Adrenal gland (tissue), 9 donors: ENCODE measurements at regions not wholly inside any gene's neighbourhood (a gene's known extent, or its start where the extent isn't known, plus 50 kb on each side); places are given as distances from the start of the nearest gene placed in this dataset.

ENCODE experiments used
- DNase-seq, 7 donors: peaks; one replicate each; pipeline ENCODE4 v3.0.0-alpha.2; 2019 to 2020
- H3K27ac ChIP-seq, 5 donors: fragments of 200-600 bp; sonication (generic) in 4 of 5; 1 replicate in 3 of 5; 2 replicates in 2 of 5; pipeline versions ENCODE4 v1.5.1 to v1.8.0; 2016 to 2020; ENCODE audit warnings: mild to moderate bottlenecking in 1 of 5
- H3K27me3 ChIP-seq: fragments of 200-600 bp; 2 replicates; pipeline ENCODE4 v1.8.0; 2021
- H3K36me3 ChIP-seq, 2 donors: fragments of 200-600 bp; replicated peaks in 1 of 2; 1 replicate in 1 of 2; 2 replicates in 1 of 2; pipeline versions ENCODE4 v1.5.1 to v1.8.0; 2018 to 2022
- H3K4me1 ChIP-seq, 2 donors: fragments of 200-600 bp; replicated peaks in 1 of 2; 1 replicate in 1 of 2; 2 replicates in 1 of 2; pipeline versions ENCODE4 v1.5.1 to v1.8.0; 2018 to 2021
- H3K4me3 ChIP-seq, 4 donors: fragments of 200-600 bp; sonication (generic) in 3 of 4; one replicate each; pipeline ENCODE4 v1.5.1; 2016 to 2018
- H3K9me3 ChIP-seq, 3 donors: fragments of 200-600 bp; sonication (generic) in 1 of 3; replicated peaks in 1 of 3; 1 replicate in 2 of 3; 2 replicates in 1 of 3; pipeline versions ENCODE4 v1.5.1 to v1.8.0; 2016 to 2021
- CTCF ChIP-seq, 6 experiments: fragments of 450-650 bp in 4 of 6; fragments of 200-600 bp in 2 of 6; sonication (generic) in 1 of 6; IDR thresholded peaks; 1 replicate in 5 of 6; 2 replicates in 1 of 6; pipeline versions ENCODE4 v1.5.1 to v1.8.0; 2016 to 2021; ENCODE audit warnings: antibody characterized with exemption in 6 of 6, mild to moderate bottlenecking in 2 of 6, moderate library complexity in 1 of 6
- POLR2A ChIP-seq, 2 donors: fragments of 450-650 bp; IDR thresholded peaks; one replicate each; pipeline ENCODE4 v1.6.1; 2017; ENCODE audit warnings: antibody characterized with exemption in 2 of 2, mild to moderate bottlenecking in 2 of 2, moderate library complexity in 1 of 2
- WGBS, 4 donors: extraction: QIAGEN DNeasy Blood & Tissue Kit in 2 of 4; methylation state at CpG; one replicate each; pipeline versions ENCODE4 v1.1.5 to v1.1.7; 2013 to 2017; 5-methylcytosine and 5-hydroxymethylcytosine counted together
- intact Hi-C, 2 donors: fragments of 100-400 bp; cut with DNase I; formaldehyde crosslinking; loops; one replicate each; pipeline versions ENCODE4 v1.14.1 to v1.15.0; 2022 to 2023
- donor health status: healthy with polysubstance abuse.
- donor health status: Bipolar disorder and iron deficiency.
- donor health status: DM: yes; HTN: yes; CAD: no.
- donor health status: DM: no; HTN: no; CAD: no.
- donor health status: DM: no; HTN: no; CAD: no.

- no peaks in the 10 kb centered on the region for H3K9me3 ChIP-seq
- no peak overlapping the region for H3K4me3 ChIP-seq
- DNase-seq, result no peak
- intact Hi-C loops, result no loop called here
- H3K36me3 ChIP-seq, result no peaks in the 10 kb centered on the region
- no peaks in the 10 kb centered on the region for H3K4me1 ChIP-seq
- H3K27me3 ChIP-seq, result no peaks in the 10 kb centered on the region
- H3K27ac ChIP-seq, result no peak overlapping the region
- TF ChIP-seq CTCF (IDR thresholded peaks at IDR 0.05) (no peak), POLR2A (IDR thresholded peaks at IDR 0.05) (no peak)
- 49 to 79% (median 70%) methylated on average over 2 to 3 of the region's 3 CpGs for WGBS, 4 donors
These were observed 158.5 kb upstream of the PBDC1 start for GRCh38 chrX:76014321-76014720.

GRCh38 chrX:76026292-76026691 lies 146.6 kb upstream of the PBDC1 start:
- no peak overlapping the region for H3K27ac ChIP-seq
- 80 to 93% (median 86%) methylated on average over 1 to 7 of the region's 7 CpGs; no CpG with 5 or more reads in 1 of the 4 donors for WGBS, 4 donors
- no peak for TF ChIP-seq POLR2A (IDR thresholded peaks at IDR 0.05)
- TF ChIP-seq CTCF (IDR thresholded peaks at IDR 0.05), result no peak
- H3K36me3 ChIP-seq, result no peaks in the 10 kb centered on the region
- DNase-seq, result no peak
- no peaks in the 10 kb centered on the region for H3K27me3 ChIP-seq
- H3K4me1 ChIP-seq, result no peaks in the 10 kb centered on the region
- no peaks in the 10 kb centered on the region for H3K9me3 ChIP-seq
- H3K4me3 ChIP-seq, result no peak overlapping the region
- intact Hi-C loops, result no loop called here

GRCh38 chrX:76026751-76027150 lies 146.1 kb upstream of the PBDC1 start:
- no peak overlapping the region for H3K4me3 ChIP-seq
- WGBS, 4 donors, result 91 to 98% (median 93%) methylated on average over 3 of the region's 3 CpGs
- H3K36me3 ChIP-seq, result no peaks in the 10 kb centered on the region
- no peak for DNase-seq
- no peak overlapping the region for H3K27ac ChIP-seq
- no peaks in the 10 kb centered on the region for H3K27me3 ChIP-seq
- H3K9me3 ChIP-seq, result no peaks in the 10 kb centered on the region
- TF ChIP-seq POLR2A (IDR thresholded peaks at IDR 0.05) (no peak), CTCF (IDR thresholded peaks at IDR 0.05) (no peak)
- intact Hi-C loops, result no loop called here
- H3K4me1 ChIP-seq, result no peaks in the 10 kb centered on the region

- no peak overlapping the region for H3K4me3 ChIP-seq
- intact Hi-C loops, result no loop called here
- DNase-seq, result no peak
- no peaks in the 10 kb centered on the region for H3K36me3 ChIP-seq
- no peak overlapping the region for H3K27ac ChIP-seq
- H3K4me1 ChIP-seq, result no peaks in the 10 kb centered on the region
- H3K27me3 ChIP-seq, result no peaks in the 10 kb centered on the region
- WGBS, 4 donors, result 73 to 94% (median 84%) methylated on average over 2 to 27 of the region's 27 CpGs
- no peaks in the 10 kb centered on the region for H3K9me3 ChIP-seq
- no peak for TF ChIP-seq POLR2A (IDR thresholded peaks at IDR 0.05)
- no peak for TF ChIP-seq CTCF (IDR thresholded peaks at IDR 0.05)
These were observed 143.5 kb upstream of the PBDC1 start for GRCh38 chrX:76029385-76029784.
